NCI-H2227 (cell line): ENCODE measurements at regions not wholly inside any gene's neighbourhood (a gene's known extent, or its start where the extent isn't known, plus 50 kb on each side); places are given as distances from the start of the nearest gene placed in this dataset.

Source experiments
- DNase-seq: peaks from one replicate; lab custom pipeline; 2025; ENCODE audit not compliant: unreplicated experiment; lab: John Stamatoyannopoulos, UW

- DNase-seq = no peak
Observed at GRCh38 chr15:46607077-46607476, 972.2 kb downstream of the SQOR start.

GRCh38 chr15:46616033-46616432, 981.2 kb downstream of the SQOR start:
- no peak for DNase-seq

- no peak for DNase-seq
Observed at GRCh38 chr15:46617507-46617906, 982.7 kb downstream of the SQOR start.

GRCh38 chr15:46618984-46619383, 984.2 kb downstream of the SQOR start:
- no peak for DNase-seq

GRCh38 chr15:46620392-46621013, 985.7 kb downstream of the SQOR start:
- DNase-seq = no peak

- no peak for DNase-seq
Observed at GRCh38 chr15:46622851-46623250, 988.0 kb downstream of the SQOR start.

- no peak for DNase-seq
Observed at GRCh38 chr15:46636206-46636605, 1001.4 kb downstream of the SQOR start.

GRCh38 chr15:46644501-46645481, 1010.0 kb downstream of the SQOR start:
- no peak for DNase-seq

GRCh38 chr15:46646490-46646889, 1011.7 kb downstream of the SQOR start:
- DNase-seq = no peak

GRCh38 chr15:46647046-46647445, 1012.2 kb downstream of the SQOR start:
- no peak for DNase-seq

GRCh38 chr15:46652266-46652665, 1017.4 kb downstream of the SQOR start:
- DNase-seq = no peak

GRCh38 chr15:46654993-46655392, 1020.2 kb downstream of the SQOR start:
- no peak for DNase-seq

GRCh38 chr15:46660096-46660842, 1025.4 kb downstream of the SQOR start:
- no peak for DNase-seq

- no peak for DNase-seq
Observed at GRCh38 chr15:46670258-46670657, 1035.4 kb downstream of the SQOR start.

GRCh38 chr15:46671336-46671735, 1036.5 kb downstream of the SQOR start:
- no peak for DNase-seq

GRCh38 chr15:46672041-46672440, 1037.2 kb downstream of the SQOR start:
- no peak for DNase-seq

- no peak for DNase-seq
Observed at GRCh38 chr15:46676233-46677206, 1040.8 kb upstream of the SEMA6D start.

GRCh38 chr15:46677491-46677890, 1039.8 kb upstream of the SEMA6D start:
- no peak for DNase-seq

- DNase-seq = no peak
Observed at GRCh38 chr15:46681901-46682300, 1035.4 kb upstream of the SEMA6D start.
